ENCODE measurements at regions not wholly inside any gene's neighbourhood (a gene's known extent, or its start where the extent isn't known, plus 50 kb on each side); places are given as distances from the start of the nearest gene placed in this dataset.

DNA sequence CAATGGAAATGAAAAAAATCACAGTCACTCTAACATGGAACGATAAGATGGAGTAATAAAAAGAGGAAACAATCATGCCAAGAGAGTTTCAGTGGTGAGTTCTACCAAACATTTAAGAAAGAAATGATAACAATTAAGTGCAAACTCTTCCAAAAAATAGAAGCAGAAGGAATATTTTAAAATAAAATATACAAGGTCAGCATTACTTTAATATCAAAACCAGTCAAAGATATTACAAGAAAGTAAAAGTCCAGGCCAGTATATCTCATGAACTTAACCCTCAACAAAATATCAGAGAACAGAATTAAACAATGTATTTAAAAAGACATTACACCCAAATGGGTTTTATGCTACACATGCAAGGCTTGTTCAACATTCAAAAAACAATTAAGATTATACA is 829.4 kb downstream of the TRIB2 start:
- intact Hi-C loops (cut with micrococcal nuclease), result no loop called here
- H3K27ac Mint-ChIP-seq, result no peak overlapping the region
- no peaks in the 10 kb centered on the region for H3K4me1 Mint-ChIP-seq
- H3K27me3 Mint-ChIP-seq, result no peaks in the 10 kb centered on the region
- Histone ChIP-seq H3K9ac (ENCODE audit: low read length) (no peak overlapping the region), H3K4me3 (ENCODE audit: control extremely low read depth in 1 of 5, extremely low read depth in 1 of 5, insufficient read depth in 1 of 5, low read depth in 2 of 5, low read length in 4 of 5) (no peak overlapping the region), H3K9me3 (ENCODE audit: control extremely low read depth in 1 of 3, control insufficient read depth in 2 of 3, insufficient read depth in 1 of 3, low read length in 2 of 3) (no peaks in the 10 kb centered on the region), H3K27me3 (replicated peaks in 1 of 4; ENCODE audit: control extremely low read depth in 1 of 4, control insufficient read depth in 3 of 4, insufficient read depth in 4 of 4, low read length in 3 of 4) (no peaks in the 10 kb centered on the region), H3K27ac (ENCODE audit: low read length in 2 of 2) (no peak overlapping the region), H3K79me2 (ENCODE audit: control insufficient read depth, insufficient read depth, low read length) (no peaks in the 10 kb centered on the region), H3K4me1 (ENCODE audit: control insufficient read depth in 2 of 2, insufficient read depth in 2 of 2, low read length in 2 of 2) (no peaks in the 10 kb centered on the region), H3K4me2 (replicated peaks; ENCODE audit: low read depth, low read length, poor library complexity, severe bottlenecking) (no peak overlapping the region), H4K20me1 (ENCODE audit: control insufficient read depth, insufficient read depth, low read length, poor library complexity, severe bottlenecking) (no peaks in the 10 kb centered on the region), H2AFZ (ENCODE audit: insufficient read depth, low read depth, low read length, poor library complexity, severe bottlenecking) (no peak overlapping the region), H3K36me3 (replicated peaks in 1 of 2; ENCODE audit: control extremely low read depth in 1 of 2, control insufficient read depth in 1 of 2, extremely low read depth in 1 of 2, insufficient read depth in 2 of 2, low read length in 1 of 2) (no peaks in the 10 kb centered on the region)
- POLR2A ChIA-PET, result no interaction called here
- peaks cover 2% of the 10 kb centered on the region for H3K9me3 Mint-ChIP-seq (ENCODE audit: insufficient read depth)
- DNase-seq (no peak), ATAC-seq (ENCODE audit: low read depth) (no peak)
- CTCF ChIA-PET, result no interaction called here
- TF ChIP-seq CTCF (IDR thresholded peaks at IDR 0.05) (no peak), EZH2 (IDR thresholded peaks at IDR 0.05; ENCODE audit: borderline replicate concordance, insufficient read depth, low read depth, low read length, poor library complexity, severe bottlenecking) (no peak)
- WGBS (ENCODE audit: insufficient coverage), result no CpG with 5 or more reads among the region's 1 CpG
- H3K4me3 Mint-ChIP-seq, result no peak overlapping the region

GRCh38 chr2:13550285-13551231 is 833.8 kb downstream of the TRIB2 start:
- ChIA-PET CTCF (no interaction called here), POLR2A (no interaction called here)
- H3K9me3 Mint-ChIP-seq (ENCODE audit: insufficient read depth), result no peaks in the 10 kb centered on the region
- Histone ChIP-seq H3K9ac (ENCODE audit: low read length) (no peak overlapping the region), H3K79me2 (ENCODE audit: control insufficient read depth, insufficient read depth, low read length) (no peaks in the 10 kb centered on the region), H3K4me1 (ENCODE audit: control insufficient read depth in 2 of 2, insufficient read depth in 2 of 2, low read length in 2 of 2) (no peaks in the 10 kb centered on the region), H3K4me2 (replicated peaks; ENCODE audit: low read depth, low read length, poor library complexity, severe bottlenecking) (no peak overlapping the region), H3K4me3 (ENCODE audit: control extremely low read depth in 1 of 5, extremely low read depth in 1 of 5, insufficient read depth in 1 of 5, low read depth in 2 of 5, low read length in 4 of 5) (no peak overlapping the region), H3K27me3 (replicated peaks in 1 of 4; ENCODE audit: control extremely low read depth in 1 of 4, control insufficient read depth in 3 of 4, insufficient read depth in 4 of 4, low read length in 3 of 4) (no peaks in the 10 kb centered on the region), H2AFZ (ENCODE audit: insufficient read depth, low read depth, low read length, poor library complexity, severe bottlenecking) (no peak overlapping the region), H4K20me1 (ENCODE audit: control insufficient read depth, insufficient read depth, low read length, poor library complexity, severe bottlenecking) (no peaks in the 10 kb centered on the region), H3K27ac (ENCODE audit: low read length in 2 of 2) (no peak overlapping the region), H3K9me3 (ENCODE audit: control extremely low read depth in 1 of 3, control insufficient read depth in 2 of 3, insufficient read depth in 1 of 3, low read length in 2 of 3) (peaks cover 0 to 4% (median 0%) of the 10 kb centered on the region in 3 donors), H3K36me3 (replicated peaks in 1 of 2; ENCODE audit: control extremely low read depth in 1 of 2, control insufficient read depth in 1 of 2, extremely low read depth in 1 of 2, insufficient read depth in 2 of 2, low read length in 1 of 2) (no peaks in the 10 kb centered on the region)
- DNase-seq (no peak), ATAC-seq (ENCODE audit: low read depth) (no peak)
- intact Hi-C loops (cut with micrococcal nuclease), result no loop called here
- H3K27me3 Mint-ChIP-seq, result no peaks in the 10 kb centered on the region
- TF ChIP-seq EZH2 (IDR thresholded peaks at IDR 0.05; ENCODE audit: borderline replicate concordance, insufficient read depth, low read depth, low read length, poor library complexity, severe bottlenecking) (no peak), CTCF (IDR thresholded peaks at IDR 0.05) (no peak)
- WGBS (ENCODE audit: insufficient coverage), result 88% methylated on average over 1 of the region's 6 CpGs
- no peak overlapping the region for H3K4me3 Mint-ChIP-seq
- H3K4me1 Mint-ChIP-seq, result no peaks in the 10 kb centered on the region
- no peak overlapping the region for H3K27ac Mint-ChIP-seq

All from B cell (primary cell).